HepG2 (cell line): ENCODE measurements at regions not wholly inside any gene's neighbourhood (a gene's known extent, or its start where the extent isn't known, plus 50 kb on each side); places are given as distances from the start of the nearest gene placed in this dataset.

Experiments used
- CEBPG ChIP-seq: IDR thresholded peaks from 2 replicates; pipeline ENCODE4 v1.6.1; 2016
- FOXO1 ChIP-seq: sonication (generic); formaldehyde crosslinking; IDR thresholded peaks from 2 replicates; pipeline ENCODE4 v1.4.0; 2020; ENCODE audit warnings: missing genetic modification reagents
- GFI1 ChIP-seq: sonication (generic); formaldehyde crosslinking; IDR thresholded peaks from 2 replicates; pipeline ENCODE4 v1.5.0; 2020; ENCODE audit warnings: missing genetic modification reagents, mild to moderate bottlenecking, borderline replicate concordance
- HDAC1 ChIP-seq: sonication (generic); formaldehyde crosslinking; IDR thresholded peaks from 2 replicates; pipeline ENCODE4 v1.5.1; 2020; ENCODE audit warnings: mild to moderate bottlenecking, missing genetic modification reagents
- HES4 ChIP-seq: sonication (generic); formaldehyde crosslinking; IDR thresholded peaks from 2 replicates; pipeline ENCODE4 v1.9.0; 2021; ENCODE audit warnings: mild to moderate bottlenecking, missing genetic modification reagents, borderline replicate concordance
- HNF4A ChIP-seq: sonication (generic); formaldehyde crosslinking; IDR thresholded peaks from 2 replicates; pipeline ENCODE4 v1.4.0; 2020; ENCODE audit warnings: missing genetic modification reagents
- HOXA3 ChIP-seq: sonication (generic); formaldehyde crosslinking; IDR thresholded peaks from 2 replicates; pipeline ENCODE4 v1.5.0; 2020; ENCODE audit warnings: missing genetic modification reagents
- MIXL1 ChIP-seq: IDR thresholded peaks from 2 replicates; pipeline ENCODE4 v1.6.1; 2016
- NFIC ChIP-seq: IDR thresholded peaks from 2 replicates; pipeline ENCODE4 v1.6.1; 2012; ENCODE audit warnings: mild to moderate bottlenecking, low read length, inconsistent platforms
- ONECUT2 ChIP-seq: sonication (generic); formaldehyde crosslinking; IDR thresholded peaks from 2 replicates; pipeline ENCODE4 v1.4.0; 2020; ENCODE audit warnings: missing genetic modification reagents
- SNAPC4 ChIP-seq: sonication (generic); formaldehyde crosslinking; IDR thresholded peaks from 2 replicates; pipeline ENCODE4 v1.4.0; 2020; ENCODE audit warnings: mild to moderate bottlenecking, missing genetic modification reagents
- SOX6 ChIP-seq, 2 experiments: fragments of 450-650 bp in 1 of 2; sonication (generic) in 1 of 2; formaldehyde crosslinking in 1 of 2; IDR thresholded peaks; 2 replicates each; pipeline versions ENCODE4 v1.4.0 to v1.6.1; 2017 to 2020; ENCODE audit warnings: antibody characterized with exemption in 1 of 2, mild to moderate bottlenecking in 1 of 2, missing genetic modification reagents in 1 of 2
- ZBTB38 ChIP-seq: sonication (generic); formaldehyde crosslinking; IDR thresholded peaks from 2 replicates; pipeline ENCODE4 v1.5.1; 2020; ENCODE audit warnings: mild to moderate bottlenecking, missing genetic modification reagents
- ZNF460 ChIP-seq: sonication (generic); formaldehyde crosslinking; IDR thresholded peaks from 2 replicates; pipeline ENCODE4 v1.5.1; 2020; ENCODE audit warnings: missing genetic modification reagents, mild to moderate bottlenecking, borderline replicate concordance
- ZNF557 ChIP-seq: sonication (generic); formaldehyde crosslinking; IDR thresholded peaks from 2 replicates; pipeline ENCODE4 v1.4.0; 2020; ENCODE audit warnings: missing genetic modification reagents
- ZNF567 ChIP-seq: sonication (generic); formaldehyde crosslinking; IDR thresholded peaks from 2 replicates; pipeline ENCODE4 v1.8.1; 2023; ENCODE audit warnings: mild to moderate bottlenecking, missing genetic modification reagents, borderline replicate concordance
- ZNF687 ChIP-seq: sonication (generic); formaldehyde crosslinking; IDR thresholded peaks from 2 replicates; pipeline ENCODE4 v1.5.1; 2020; ENCODE audit warnings: mild to moderate bottlenecking, missing genetic modification reagents, moderate library complexity
- ZNF703 ChIP-seq: sonication (generic); formaldehyde crosslinking; IDR thresholded peaks from 2 replicates; pipeline ENCODE4 v1.5.1; 2020; ENCODE audit warnings: missing genetic modification reagents, mild to moderate bottlenecking, moderate library complexity, borderline replicate concordance
- ZNF75D ChIP-seq: sonication (generic); formaldehyde crosslinking; IDR thresholded peaks from 2 replicates; pipeline ENCODE4 v1.8.1; 2023; ENCODE audit warnings: missing genetic modification reagents, mild to moderate bottlenecking, borderline replicate concordance
- TF ChIP-seq, protein P1 (sequence below): IDR thresholded peaks from 2 replicates; pipeline ENCODE4 v1.6.1; 2016
- TF ChIP-seq, protein P2 (sequence below): sonication (generic); formaldehyde crosslinking; IDR thresholded peaks from 2 replicates; pipeline ENCODE4 v1.4.0; 2020; ENCODE audit warnings: missing genetic modification reagents, borderline replicate concordance

GRCh38 chrX:20479048-20479447, 212.3 kb upstream of the RPS6KA3 start (continued):
- TF ChIP-seq HES4 (CRISPR knock-in tag) (no peak), MIXL1 (CRISPR knock-in tag) (peak; percentile 54; the same call in 1 of the 2 replicates), SOX6 (IDR thresholded peaks at IDR 0.05) (no peak), SOX6 (CRISPR knock-in tag; IDR thresholded peaks at IDR 0.05) (peak; percentile 38; the same call in 1 of the 2 replicates), ONECUT2 (CRISPR knock-in tag) (no peak), ZNF567 (CRISPR knock-in tag) (no peak), ZNF75D (CRISPR knock-in tag) (no peak), ZNF703 (CRISPR knock-in tag) (no peak), ZNF460 (CRISPR knock-in tag) (no peak), ZNF687 (CRISPR knock-in tag) (no peak), HOXA3 (CRISPR knock-in tag) (no peak), ZBTB38 (CRISPR knock-in tag) (no peak), CEBPG (CRISPR knock-in tag) (peak; percentile 54; the same call in 1 of the 2 replicates), SNAPC4 (no peak), ZNF557 (CRISPR knock-in tag) (no peak), HNF4A (CRISPR knock-in tag) (peak; percentile 78), NFIC (peak; percentile 77; the same call in 1 of the 2 replicates), FOXO1 (CRISPR knock-in tag) (peak; percentile 66), GFI1 (peak; percentile 40; the same call in 1 of the 2 replicates), HDAC1 (CRISPR knock-in tag) (0 out of 2 replicates have a peak, but pooled peaks have one; percentile 25)
- TF ChIP-seq, protein P1, sequence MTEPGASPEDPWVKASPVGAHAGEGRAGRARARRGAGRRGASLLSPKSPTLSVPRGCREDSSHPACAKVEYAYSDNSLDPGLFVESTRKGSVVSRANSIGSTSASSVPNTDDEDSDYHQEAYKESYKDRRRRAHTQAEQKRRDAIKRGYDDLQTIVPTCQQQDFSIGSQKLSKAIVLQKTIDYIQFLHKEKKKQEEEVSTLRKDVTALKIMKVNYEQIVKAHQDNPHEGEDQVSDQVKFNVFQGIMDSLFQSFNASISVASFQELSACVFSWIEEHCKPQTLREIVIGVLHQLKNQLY: no peak
- TF ChIP-seq, protein P2, sequence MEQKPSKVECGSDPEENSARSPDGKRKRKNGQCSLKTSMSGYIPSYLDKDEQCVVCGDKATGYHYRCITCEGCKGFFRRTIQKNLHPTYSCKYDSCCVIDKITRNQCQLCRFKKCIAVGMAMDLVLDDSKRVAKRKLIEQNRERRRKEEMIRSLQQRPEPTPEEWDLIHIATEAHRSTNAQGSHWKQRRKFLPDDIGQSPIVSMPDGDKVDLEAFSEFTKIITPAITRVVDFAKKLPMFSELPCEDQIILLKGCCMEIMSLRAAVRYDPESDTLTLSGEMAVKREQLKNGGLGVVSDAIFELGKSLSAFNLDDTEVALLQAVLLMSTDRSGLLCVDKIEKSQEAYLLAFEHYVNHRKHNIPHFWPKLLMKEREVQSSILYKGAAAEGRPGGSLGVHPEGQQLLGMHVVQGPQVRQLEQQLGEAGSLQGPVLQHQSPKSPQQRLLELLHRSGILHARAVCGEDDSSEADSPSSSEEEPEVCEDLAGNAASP (CRISPR knock-in tag): peak; percentile 76; the same call in 1 of the 2 replicates
